ENCODE measurements at regions not wholly inside any gene's neighbourhood (a gene's known extent, or its start where the extent isn't known, plus 50 kb on each side); places are given as distances from the start of the nearest gene placed in this dataset.

DNA sequence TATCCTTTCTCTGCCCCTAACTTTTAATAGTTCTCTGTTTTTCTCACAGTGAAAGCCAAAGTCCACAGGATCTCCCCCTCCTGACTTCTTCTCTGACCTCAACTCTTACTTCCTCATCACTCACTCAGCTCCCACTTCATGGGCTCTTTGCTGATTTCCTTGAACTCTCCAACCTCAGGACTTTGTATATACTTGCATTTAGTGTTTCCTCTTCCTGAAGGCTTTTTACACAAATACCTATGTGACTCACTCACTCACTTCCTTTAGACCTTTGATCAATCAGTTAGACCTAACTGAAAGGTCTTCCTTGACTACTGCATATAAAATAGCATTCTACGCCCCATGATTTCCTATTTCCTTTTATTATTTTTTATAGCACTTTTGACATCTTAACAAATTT, 233.1 kb upstream of the MEX3C start:
- DNase-seq (ENCODE audit: low read depth, low spot score) (no peak), ATAC-seq (no peak), FAIRE-seq (no peak)
- Histone ChIP-seq H3K79me2 (ENCODE audit: control insufficient read depth, insufficient read depth, low read length) (no peaks in the 10 kb centered on the region), H3K9me3 (replicated peaks; ENCODE audit: control insufficient read depth, insufficient read depth, low read length) (no peaks in the 10 kb centered on the region), H3K4me2 (ENCODE audit: control insufficient read depth, insufficient read depth) (no peak overlapping the region), H3K4me3 (no peak overlapping the region), H3K4me1 (ENCODE audit: control insufficient read depth, insufficient read depth, low read length) (peaks cover 4% of the 10 kb centered on the region; the same call in 1 of the 2 replicates), H2AFZ (ENCODE audit: control insufficient read depth, low read depth, low read length) (no peak overlapping the region), H4K20me1 (ENCODE audit: control insufficient read depth, insufficient read depth) (no peaks in the 10 kb centered on the region), H3K27me3 (replicated peaks in 1 of 2; ENCODE audit: control insufficient read depth in 2 of 2, insufficient read depth in 2 of 2, low read length in 1 of 2) (no peaks in the 10 kb centered on the region), H3K27ac (ENCODE audit: control insufficient read depth, insufficient read depth) (no peak overlapping the region), H3K36me3 (ENCODE audit: control insufficient read depth in 2 of 2, insufficient read depth in 2 of 2, low read length in 1 of 2) (no peaks in the 10 kb centered on the region), H3K9ac (ENCODE audit: control insufficient read depth, insufficient read depth, low read length) (no peak overlapping the region)
- in situ Hi-C loops (cut with MboI) (no loop called here), intact Hi-C loops (cut with micrococcal nuclease; ENCODE audit: unreplicated experiment) (no loop called here)
- CTCF ChIA-PET = no interaction called here
- SMC1A ChIA-PET (ENCODE audit: uncharacterized antibody, unreplicated experiment) = interaction anchor here (0.8 kb wide), 1 partner anchor 13 kb away, joined by 3 read pairs; no protein-coding TSS in a partner anchor
- no peak for TF ChIP-seq IKZF2 (IDR thresholded peaks at IDR 0.05)
- TF ChIP-seq IRF4 (IDR thresholded peaks at IDR 0.05; ENCODE audit: low read depth, low read length) = no peak
- TF ChIP-seq FOS (IDR thresholded peaks at IDR 0.05; ENCODE audit: borderline replicate concordance, extremely low read depth, insufficient read length) = no peak
- TF ChIP-seq ZSCAN29 (IDR thresholded peaks at IDR 0.05) = no peak
- no peak for TF ChIP-seq MYB (IDR thresholded peaks at IDR 0.05; ENCODE audit: borderline replicate concordance, low read depth, low read length)
- WGBS (ENCODE audit: insufficient coverage, insufficient replicate concordance, low lambda C conversion rate, missing lambda C conversion rate) = 59% methylated on average over 1 of the region's 1 CpG
- no TSS peak for BruUV-seq (replicated peaks)
- POLR2A ChIA-PET = no interaction called here
- RAD21 ChIA-PET (ENCODE audit: unreplicated experiment) = no interaction called here

DNA sequence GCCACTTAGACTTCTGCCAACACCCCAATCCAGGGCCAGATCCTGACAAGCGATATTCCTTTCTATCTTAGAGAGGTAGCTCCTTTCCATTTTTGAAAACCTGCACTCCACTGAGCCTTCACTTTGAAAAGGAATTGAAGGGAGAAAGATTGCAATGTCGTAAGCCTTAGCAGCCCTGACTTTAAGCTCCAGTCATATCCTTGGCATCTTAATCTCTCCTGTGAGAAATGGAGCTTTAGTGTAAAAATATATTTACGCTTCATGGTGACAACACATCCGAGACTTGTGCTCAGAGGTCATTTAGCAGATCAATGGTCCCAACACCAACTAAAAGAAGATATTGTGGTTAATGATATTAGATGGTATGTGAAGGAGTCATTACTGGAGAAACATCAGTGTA, 235.8 kb upstream of the MEX3C start:
- Histone ChIP-seq H3K27me3 (replicated peaks in 1 of 2; ENCODE audit: control insufficient read depth in 2 of 2, insufficient read depth in 2 of 2, low read length in 1 of 2) (0 out of 4 replicates have a peak, but pooled peaks cover 0 to 6% of the 10 kb centered on the region in 2 experiments), H3K36me3 (ENCODE audit: control insufficient read depth in 2 of 2, insufficient read depth in 2 of 2, low read length in 1 of 2) (no peaks in the 10 kb centered on the region), H2AFZ (ENCODE audit: control insufficient read depth, low read depth, low read length) (no peak overlapping the region), H3K9ac (ENCODE audit: control insufficient read depth, insufficient read depth, low read length) (no peak overlapping the region), H3K4me3 (no peak overlapping the region), H3K4me1 (ENCODE audit: control insufficient read depth, insufficient read depth, low read length) (no peaks in the 10 kb centered on the region), H3K4me2 (ENCODE audit: control insufficient read depth, insufficient read depth) (no peak overlapping the region), H3K27ac (ENCODE audit: control insufficient read depth, insufficient read depth) (no peak overlapping the region), H3K9me3 (replicated peaks; ENCODE audit: control insufficient read depth, insufficient read depth, low read length) (no peaks in the 10 kb centered on the region), H3K79me2 (ENCODE audit: control insufficient read depth, insufficient read depth, low read length) (no peaks in the 10 kb centered on the region), H4K20me1 (ENCODE audit: control insufficient read depth, insufficient read depth) (no peaks in the 10 kb centered on the region)
- CTCF ChIA-PET = interaction anchor here (1.5 kb wide), 1 partner anchor 155 kb away, joined by 3 read pairs; no protein-coding TSS in a partner anchor
- no TSS peak for BruUV-seq (replicated peaks)
- POLR2A ChIA-PET = no interaction called here
- SMC1A ChIA-PET (ENCODE audit: uncharacterized antibody, unreplicated experiment) = interaction anchor here (0.9 kb wide), 1 partner anchor 11 kb away, joined by 4 read pairs; no protein-coding TSS in a partner anchor
- 14% methylated on average over 4 of the region's 4 CpGs for WGBS (ENCODE audit: insufficient coverage, insufficient replicate concordance, low lambda C conversion rate, missing lambda C conversion rate)
- FAIRE-seq (no peak), DNase-seq (ENCODE audit: low read depth, low spot score) (no peak), ATAC-seq (no peak)
- RAD21 ChIA-PET (ENCODE audit: unreplicated experiment) = no interaction called here
- in situ Hi-C loops (cut with MboI) (no loop called here), intact Hi-C loops (cut with micrococcal nuclease; ENCODE audit: unreplicated experiment) (no loop called here)
- no peak for TF ChIP-seq EED (IDR thresholded peaks at IDR 0.05; ENCODE audit: low read depth)
- TF ChIP-seq ETV6 (conservative IDR thresholded peaks at IDR 0.05 in 1 of 2, IDR thresholded peaks at IDR 0.05 in 1 of 2; ENCODE audit: borderline replicate concordance in 1 of 2, low read depth in 1 of 2) = no peak
- no peak for TF ChIP-seq TAF1 (IDR thresholded peaks at IDR 0.05; ENCODE audit: borderline replicate concordance, low read depth, low read length)
- TF ChIP-seq CBX3 (IDR thresholded peaks at IDR 0.05; ENCODE audit: borderline replicate concordance, low read depth) = no peak
- TF ChIP-seq RUNX3 (IDR thresholded peaks at IDR 0.05; ENCODE audit: low read length) = no peak
- no peak for TF ChIP-seq EGR1 (IDR thresholded peaks at IDR 0.05; ENCODE audit: borderline replicate concordance in 1 of 2, low read depth in 2 of 2, low read length in 2 of 2)
- TF ChIP-seq ZSCAN29 (IDR thresholded peaks at IDR 0.05) = no peak
- no peak for TF ChIP-seq SREBF1 (IDR thresholded peaks at IDR 0.05; ENCODE audit: low read length)
- TF ChIP-seq, protein P1, sequence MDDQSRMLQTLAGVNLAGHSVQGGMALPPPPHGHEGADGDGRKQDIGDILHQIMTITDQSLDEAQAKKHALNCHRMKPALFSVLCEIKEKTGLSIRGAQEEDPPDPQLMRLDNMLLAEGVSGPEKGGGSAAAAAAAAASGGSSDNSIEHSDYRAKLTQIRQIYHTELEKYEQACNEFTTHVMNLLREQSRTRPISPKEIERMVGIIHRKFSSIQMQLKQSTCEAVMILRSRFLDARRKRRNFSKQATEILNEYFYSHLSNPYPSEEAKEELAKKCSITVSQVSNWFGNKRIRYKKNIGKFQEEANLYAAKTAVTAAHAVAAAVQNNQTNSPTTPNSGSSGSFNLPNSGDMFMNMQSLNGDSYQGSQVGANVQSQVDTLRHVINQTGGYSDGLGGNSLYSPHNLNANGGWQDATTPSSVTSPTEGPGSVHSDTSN (IDR thresholded peaks at IDR 0.05; ENCODE audit: insufficient replicate concordance, low read depth, low read length) = no peak
- TF ChIP-seq WRNIP1 (IDR thresholded peaks at IDR 0.05; ENCODE audit: borderline replicate concordance, low read depth, low read length) = no peak
- TF ChIP-seq, protein P2, sequence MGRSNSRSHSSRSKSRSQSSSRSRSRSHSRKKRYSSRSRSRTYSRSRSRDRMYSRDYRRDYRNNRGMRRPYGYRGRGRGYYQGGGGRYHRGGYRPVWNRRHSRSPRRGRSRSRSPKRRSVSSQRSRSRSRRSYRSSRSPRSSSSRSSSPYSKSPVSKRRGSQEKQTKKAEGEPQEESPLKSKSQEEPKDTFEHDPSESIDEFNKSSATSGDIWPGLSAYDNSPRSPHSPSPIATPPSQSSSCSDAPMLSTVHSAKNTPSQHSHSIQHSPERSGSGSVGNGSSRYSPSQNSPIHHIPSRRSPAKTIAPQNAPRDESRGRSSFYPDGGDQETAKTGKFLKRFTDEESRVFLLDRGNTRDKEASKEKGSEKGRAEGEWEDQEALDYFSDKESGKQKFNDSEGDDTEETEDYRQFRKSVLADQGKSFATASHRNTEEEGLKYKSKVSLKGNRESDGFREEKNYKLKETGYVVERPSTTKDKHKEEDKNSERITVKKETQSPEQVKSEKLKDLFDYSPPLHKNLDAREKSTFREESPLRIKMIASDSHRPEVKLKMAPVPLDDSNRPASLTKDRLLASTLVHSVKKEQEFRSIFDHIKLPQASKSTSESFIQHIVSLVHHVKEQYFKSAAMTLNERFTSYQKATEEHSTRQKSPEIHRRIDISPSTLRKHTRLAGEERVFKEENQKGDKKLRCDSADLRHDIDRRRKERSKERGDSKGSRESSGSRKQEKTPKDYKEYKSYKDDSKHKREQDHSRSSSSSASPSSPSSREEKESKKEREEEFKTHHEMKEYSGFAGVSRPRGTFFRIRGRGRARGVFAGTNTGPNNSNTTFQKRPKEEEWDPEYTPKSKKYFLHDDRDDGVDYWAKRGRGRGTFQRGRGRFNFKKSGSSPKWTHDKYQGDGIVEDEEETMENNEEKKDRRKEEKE (IDR thresholded peaks at IDR 0.05) = no peak

All from GM12878 (cell line).